GM23338 (cell line): ENCODE measurements at regions not wholly inside any gene's neighbourhood (a gene's known extent, or its start where the extent isn't known, plus 50 kb on each side); places are given as distances from the start of the nearest gene placed in this dataset.
A peak's percentile ranks its signal among the peaks of the same experiment; 100 is the strongest.

Source experiments
- ATAC-seq: fragments of 200-7000 bp; cut with Tn5 transposase; 3 replicates; pipeline ENCODE4 v1.9.1; 2020
- DNase-seq: peaks from one replicate; pipeline ENCODE4 v3.0.0-alpha.2; 2015; ENCODE audit warnings: low spot score
- H2AFZ ChIP-seq: fragments of 200-600 bp; sonication (generic); 2 replicates; pipeline ENCODE4 v1.8.0; 2016; ENCODE audit warnings: antibody characterized with exemption, mild to moderate bottlenecking, moderate library complexity
- H3F3A ChIP-seq: fragments of 200-600 bp; sonication (generic); replicated peaks from 2 replicates; pipeline ENCODE4 v1.8.0; 2017; ENCODE audit warnings: antibody characterized with exemption, mixed run types, low read depth
- H3K27ac ChIP-seq: fragments of 200-600 bp; sonication (generic); 2 replicates; pipeline ENCODE4 v1.6.1; 2016; ENCODE audit warnings: low read depth
- H3K27me3 ChIP-seq: fragments of 200-600 bp; sonication (generic); 2 replicates; pipeline ENCODE4 v1.8.0; 2016; ENCODE audit warnings: mild to moderate bottlenecking, mixed run types, moderate library complexity; ENCODE audit not compliant: insufficient read depth
- H3K36me3 ChIP-seq: fragments of 200-600 bp; sonication (generic); 2 replicates; pipeline ENCODE4 v1.8.0; 2016; ENCODE audit warnings: mild to moderate bottlenecking; ENCODE audit not compliant: insufficient read depth
- H3K4me1 ChIP-seq: fragments of 200-600 bp; sonication (generic); 2 replicates; pipeline ENCODE4 v1.8.0; 2016; ENCODE audit warnings: mild to moderate bottlenecking, moderate library complexity; ENCODE audit not compliant: insufficient read depth
- H3K4me2 ChIP-seq: fragments of 200-600 bp; sonication (generic); 2 replicates; pipeline ENCODE4 v1.7.1; 2017; ENCODE audit warnings: mixed run types
- H3K4me3 ChIP-seq: fragments of 200-600 bp; sonication (generic); 2 replicates; pipeline ENCODE4 v1.6.1; 2016; ENCODE audit warnings: mixed run types
- H3K79me2 ChIP-seq: fragments of 200-600 bp; sonication (generic); replicated peaks from 2 replicates; pipeline ENCODE4 v1.8.0; 2017; ENCODE audit warnings: mild to moderate bottlenecking; ENCODE audit not compliant: insufficient read depth
- H3K9me2 ChIP-seq: fragments of 200-600 bp; sonication (generic); 2 replicates; pipeline ENCODE4 v1.8.0; 2017; ENCODE audit not compliant: insufficient read depth
- H4K20me1 ChIP-seq: fragments of 200-600 bp; sonication (generic); replicated peaks from 2 replicates; pipeline ENCODE4 v1.8.0; 2017; ENCODE audit warnings: mild to moderate bottlenecking; ENCODE audit not compliant: insufficient read depth
- H3K27ac Mint-ChIP-seq: 2 replicates; pipeline ENCODE4 v1.8.0; 2020; ENCODE audit warnings: inconsistent platforms, mild to moderate bottlenecking, moderate library complexity, mixed read lengths
- H3K27me3 Mint-ChIP-seq: 3 replicates; pipeline ENCODE4 v1.8.0; 2022; ENCODE audit warnings: low read depth, mild to moderate bottlenecking, moderate library complexity, mixed read lengths, inconsistent platforms; ENCODE audit not compliant: insufficient read depth, poor library complexity
- H3K36me3 Mint-ChIP-seq: 3 replicates; pipeline ENCODE4 v1.8.0; 2021; ENCODE audit warnings: low read depth, mild to moderate bottlenecking, inconsistent platforms, moderate library complexity, mixed read lengths
- H3K4me1 Mint-ChIP-seq: 3 replicates; pipeline ENCODE4 v1.8.0; 2020; ENCODE audit warnings: mild to moderate bottlenecking, inconsistent platforms, mixed read lengths
- H3K4me3 Mint-ChIP-seq: 3 replicates; pipeline ENCODE4 v1.8.0; 2021; ENCODE audit warnings: moderate library complexity, mild to moderate bottlenecking, inconsistent platforms, mixed read lengths
- H3K9me3 Mint-ChIP-seq: 3 replicates; pipeline ENCODE4 v1.8.0; 2020; ENCODE audit warnings: moderate library complexity, mild to moderate bottlenecking, inconsistent platforms, mixed read lengths
- ETS1 ChIP-seq: IDR thresholded peaks from 2 replicates; pipeline ENCODE4 v1.6.1; 2016; ENCODE audit warnings: antibody characterized with exemption
- EZH2 ChIP-seq: fragments of 200-600 bp; sonication (generic); IDR thresholded peaks from one replicate; pipeline ENCODE4 v1.8.0; 2017; ENCODE audit warnings: antibody characterized with exemption, mild to moderate bottlenecking, low read depth; ENCODE audit not compliant: unreplicated experiment
- EZH2phosphoT487 ChIP-seq: fragments of 200-600 bp; sonication (generic); IDR thresholded peaks from one replicate; pipeline ENCODE4 v1.8.1; 2018; ENCODE audit warnings: antibody characterized with exemption; ENCODE audit not compliant: unreplicated experiment
- JUNB ChIP-seq: IDR thresholded peaks from one replicate; pipeline ENCODE4 v1.6.1; 2016; ENCODE audit warnings: antibody characterized with exemption; ENCODE audit not compliant: unreplicated experiment
- NANOG ChIP-seq: IDR thresholded peaks from 2 replicates; pipeline ENCODE4 v1.6.1; 2016; ENCODE audit warnings: antibody characterized with exemption, borderline replicate concordance
- ZNF331 ChIP-seq: fragments of 250-450 bp; sonication (Bioruptor Pico); IDR thresholded peaks from 2 replicates; pipeline ENCODE4 v1.5.0; 2020; ENCODE audit warnings: low read depth, mild to moderate bottlenecking, moderate library complexity
- ZNF462 ChIP-seq: fragments of 250-450 bp; sonication (Bioruptor Pico); IDR thresholded peaks from 2 replicates; pipeline ENCODE4 v1.5.0; 2020; ENCODE audit warnings: mild to moderate bottlenecking, moderate library complexity

- Histone ChIP-seq H3K4me1 (no peaks in the 10 kb centered on the region), H2AFZ (no peak overlapping the region; the same call in 1 of the 2 replicates), H3F3A (no peaks in the 10 kb centered on the region), H3K4me2 (no peak overlapping the region), H3K36me3 (no peaks in the 10 kb centered on the region), H3K4me3 (no peak overlapping the region), H3K27ac (no peak overlapping the region), H3K9me2 (peaks cover 13% of the 10 kb centered on the region; the same call in 1 of the 2 replicates), H4K20me1 (no peaks in the 10 kb centered on the region), H3K27me3 (no peaks in the 10 kb centered on the region), H3K79me2 (no peaks in the 10 kb centered on the region)
- peak overlapping the region; percentile 25; the same call in 1 of the 2 replicates for H3K27ac Mint-ChIP-seq
- TF ChIP-seq ZNF462 (CRISPR knock-in tag) (no peak), ZNF331 (CRISPR knock-in tag) (no peak), JUNB (no peak), EZH2phosphoT487 (no peak), EZH2 (no peak), NANOG (no peak), ETS1 (no peak)
- no peaks in the 10 kb centered on the region for H3K4me1 Mint-ChIP-seq
- no peaks in the 10 kb centered on the region for H3K36me3 Mint-ChIP-seq
- H3K27me3 Mint-ChIP-seq: peaks cover 4% of the 10 kb centered on the region
- no peak for ATAC-seq
- H3K9me3 Mint-ChIP-seq: peaks cover 4% of the 10 kb centered on the region; the same call in 2 of the 3 replicates
- no peak overlapping the region for H3K4me3 Mint-ChIP-seq
- no peak for DNase-seq
Measured at GRCh38 chr14:97196336-97196735, 399.2 kb downstream of the VRK1 start.
